MM.1S (cell line): ENCODE measurements at regions not wholly inside any gene's neighbourhood (a gene's known extent, or its start where the extent isn't known, plus 50 kb on each side); places are given as distances from the start of the nearest gene placed in this dataset.

Source experiments
- DNase-seq: peaks from one replicate; pipeline ENCODE4 v3.0.0-alpha.2; 2015
- H2AFZ ChIP-seq: fragments of 300-600 bp; sonication (generic); 2 replicates; pipeline ENCODE4 v1.6.0; 2016; ENCODE audit warnings: antibody characterized with exemption, low read length
- H3F3A ChIP-seq: fragments of 300-600 bp; sonication (generic); 2 replicates; pipeline ENCODE4 v1.6.1; 2016; ENCODE audit warnings: mild to moderate bottlenecking, antibody characterized with exemption, low read length, moderate library complexity, mixed read lengths; ENCODE audit not compliant: insufficient read depth
- H3K27ac ChIP-seq: fragments of 300-600 bp; sonication (generic); 2 replicates; pipeline ENCODE4 v1.5.1; 2016; ENCODE audit warnings: mild to moderate bottlenecking, low read length
- H3K27me3 ChIP-seq: fragments of 300-600 bp; sonication (generic); replicated peaks from 2 replicates; pipeline ENCODE4 v1.6.0; 2016; ENCODE audit warnings: low read length; ENCODE audit not compliant: insufficient read depth
- H3K36me3 ChIP-seq: fragments of 300-600 bp; sonication (generic); replicated peaks from 2 replicates; pipeline ENCODE4 v1.6.1; 2016; ENCODE audit warnings: mild to moderate bottlenecking, low read length, mixed read lengths; ENCODE audit not compliant: insufficient read depth
- H3K4me1 ChIP-seq: fragments of 300-600 bp; sonication (generic); 2 replicates; pipeline ENCODE4 v1.6.1; 2016; ENCODE audit warnings: low read length, mixed read lengths
- H3K4me2 ChIP-seq: fragments of 300-600 bp; sonication (generic); 2 replicates; pipeline ENCODE4 v1.6.0; 2016; ENCODE audit warnings: low read depth, low read length
- H3K4me3 ChIP-seq: fragments of 300-600 bp; sonication (generic); 2 replicates; pipeline ENCODE4 v1.5.1; 2016; ENCODE audit warnings: low read length, mixed read lengths
- H3K79me2 ChIP-seq: fragments of 300-600 bp; sonication (generic); 2 replicates; pipeline ENCODE4 v1.6.1; 2016; ENCODE audit warnings: mixed run types, low read length, mixed read lengths
- H3K9ac ChIP-seq: fragments of 300-600 bp; sonication (generic); 2 replicates; pipeline ENCODE4 v1.6.1; 2016; ENCODE audit warnings: low read length, mixed read lengths
- H3K9me2 ChIP-seq: fragments of 300-600 bp; sonication (generic); replicated peaks from 2 replicates; pipeline ENCODE4 v1.6.1; 2016; ENCODE audit warnings: mild to moderate bottlenecking, low read length, mixed read lengths; ENCODE audit not compliant: insufficient read depth
- H3K9me3 ChIP-seq: fragments of 300-600 bp; sonication (generic); replicated peaks from 2 replicates; pipeline ENCODE4 v1.6.1; 2016; ENCODE audit warnings: mild to moderate bottlenecking, low read length, mixed read lengths; ENCODE audit not compliant: insufficient read depth
- H4K20me1 ChIP-seq: fragments of 300-600 bp; sonication (generic); 2 replicates; pipeline ENCODE4 v1.6.1; 2016; ENCODE audit warnings: mild to moderate bottlenecking, low read length, moderate library complexity, mixed read lengths; ENCODE audit not compliant: insufficient read depth
- CTCF ChIP-seq: fragments of 300-600 bp; sonication (generic); IDR thresholded peaks from 2 replicates; pipeline ENCODE4 v1.5.1; 2016; ENCODE audit warnings: antibody characterized with exemption, low read length, mixed read lengths
- EZH2 ChIP-seq: fragments of 300-600 bp; sonication (generic); optimal IDR thresholded peaks from 2 replicates; pipeline ENCODE3; 2017; ENCODE audit warnings: low read depth, mild to moderate bottlenecking, antibody characterized with exemption, low read length, mixed read lengths
- EZH2phosphoT487 ChIP-seq: fragments of 300-600 bp; sonication (generic); IDR thresholded peaks from 2 replicates; pipeline ENCODE4 v1.6.1; 2018; ENCODE audit warnings: antibody characterized with exemption, low read length

DNA sequence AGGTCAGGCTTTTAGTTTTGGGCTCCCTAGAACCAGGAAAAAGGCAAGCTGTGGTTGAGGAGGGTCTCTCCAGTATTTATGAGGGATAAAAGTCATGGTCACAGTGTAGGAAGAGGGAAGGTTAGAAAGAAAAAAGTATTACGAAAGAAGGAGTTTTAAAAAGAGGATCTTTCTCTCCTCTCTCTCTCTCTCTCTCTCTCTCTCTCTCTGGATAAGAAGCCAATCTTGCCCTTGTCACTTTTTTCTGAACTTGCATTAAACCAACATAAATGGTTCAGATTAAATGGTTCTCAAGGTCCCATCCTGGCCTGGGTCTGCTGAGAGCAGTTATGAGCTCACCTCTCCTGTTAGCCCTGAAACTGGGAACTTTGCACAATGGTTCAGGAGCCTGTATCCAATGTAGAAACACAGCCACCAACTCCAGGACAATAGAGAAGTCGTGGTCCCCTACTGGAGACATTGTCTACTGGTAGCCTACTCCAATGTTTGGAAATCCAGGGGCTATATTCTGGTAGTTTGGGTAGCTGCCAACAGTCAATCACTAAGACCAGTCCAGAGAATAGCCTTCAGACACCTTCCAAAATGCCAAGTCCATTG lies 131.9 kb downstream of the DAD1 start:
- H3K9me3 ChIP-seq, result no peaks in the 10 kb centered on the region
- no peak for TF ChIP-seq EZH2
- no peak for TF ChIP-seq CTCF
- no peak for TF ChIP-seq EZH2phosphoT487

GRCh38 chr14:22456421-22456820 lies 132.6 kb downstream of the DAD1 start:
- Histone ChIP-seq H4K20me1 (no peaks in the 10 kb centered on the region), H3K79me2 (no peaks in the 10 kb centered on the region), H3K27ac (no peak overlapping the region), H3K4me1 (no peaks in the 10 kb centered on the region), H3K27me3 (no peaks in the 10 kb centered on the region), H3F3A (no peaks in the 10 kb centered on the region), H2AFZ (no peak overlapping the region), H3K4me2 (no peak overlapping the region), H3K4me3 (no peak overlapping the region), H3K9ac (no peak overlapping the region), H3K36me3 (no peaks in the 10 kb centered on the region), H3K9me2 (no peaks in the 10 kb centered on the region), H3K9me3 (no peaks in the 10 kb centered on the region)
- TF ChIP-seq CTCF (no peak), EZH2phosphoT487 (no peak), EZH2 (no peak)
- no peak for DNase-seq

More for the DNA sequence above, 131.9 kb downstream of the DAD1 start:
- Histone ChIP-seq H3K36me3 (no peaks in the 10 kb centered on the region), H3K27ac (no peak overlapping the region), H2AFZ (no peak overlapping the region), H3K9ac (no peak overlapping the region), H4K20me1 (no peaks in the 10 kb centered on the region), H3K4me2 (no peak overlapping the region), H3K27me3 (no peaks in the 10 kb centered on the region), H3K79me2 (no peaks in the 10 kb centered on the region), H3K9me2 (no peaks in the 10 kb centered on the region), H3F3A (no peaks in the 10 kb centered on the region), H3K4me3 (no peak overlapping the region), H3K4me1 (no peaks in the 10 kb centered on the region)
- no peak for DNase-seq

DNA sequence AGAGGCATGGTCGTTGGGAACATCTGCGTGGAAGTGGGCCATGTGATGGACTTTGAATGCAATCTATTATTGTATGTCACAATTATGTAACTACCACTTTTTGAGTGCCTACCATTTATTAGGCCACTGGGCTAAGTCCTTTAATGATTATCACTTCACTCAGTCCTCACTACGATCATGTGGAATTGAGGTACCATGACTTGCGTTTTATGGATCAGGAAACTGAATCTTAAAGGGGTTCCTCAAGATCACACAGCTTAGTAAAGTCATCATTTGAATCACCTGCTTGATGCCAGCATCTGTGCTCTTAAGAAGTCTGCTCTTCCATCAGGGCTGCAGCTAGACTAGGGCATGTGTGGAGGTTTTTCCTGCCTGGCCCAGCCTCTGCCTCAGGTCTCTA lies 136.7 kb downstream of the DAD1 start:
- Histone ChIP-seq H3K9me3 (no peaks in the 10 kb centered on the region), H3K9ac (no peak overlapping the region), H3K9me2 (no peaks in the 10 kb centered on the region), H3K4me2 (no peak overlapping the region), H4K20me1 (no peaks in the 10 kb centered on the region), H3K79me2 (no peaks in the 10 kb centered on the region), H3F3A (no peaks in the 10 kb centered on the region), H3K36me3 (no peaks in the 10 kb centered on the region), H3K4me1 (no peaks in the 10 kb centered on the region), H2AFZ (no peak overlapping the region), H3K27me3 (no peaks in the 10 kb centered on the region), H3K4me3 (no peak overlapping the region), H3K27ac (no peak overlapping the region)
- DNase-seq, result no peak
- TF ChIP-seq EZH2phosphoT487, result no peak
- TF ChIP-seq CTCF, result no peak
- no peak for TF ChIP-seq EZH2
